ENCODE measurements at regions not wholly inside any gene's neighbourhood (a gene's known extent, or its start where the extent isn't known, plus 50 kb on each side); places are given as distances from the start of the nearest gene placed in this dataset.
"Not testable (repeated sequence)": the region's sequence is repeated elsewhere in the genome, so short reads cannot be mapped to it uniquely, and the experiment has no call there.

DNA sequence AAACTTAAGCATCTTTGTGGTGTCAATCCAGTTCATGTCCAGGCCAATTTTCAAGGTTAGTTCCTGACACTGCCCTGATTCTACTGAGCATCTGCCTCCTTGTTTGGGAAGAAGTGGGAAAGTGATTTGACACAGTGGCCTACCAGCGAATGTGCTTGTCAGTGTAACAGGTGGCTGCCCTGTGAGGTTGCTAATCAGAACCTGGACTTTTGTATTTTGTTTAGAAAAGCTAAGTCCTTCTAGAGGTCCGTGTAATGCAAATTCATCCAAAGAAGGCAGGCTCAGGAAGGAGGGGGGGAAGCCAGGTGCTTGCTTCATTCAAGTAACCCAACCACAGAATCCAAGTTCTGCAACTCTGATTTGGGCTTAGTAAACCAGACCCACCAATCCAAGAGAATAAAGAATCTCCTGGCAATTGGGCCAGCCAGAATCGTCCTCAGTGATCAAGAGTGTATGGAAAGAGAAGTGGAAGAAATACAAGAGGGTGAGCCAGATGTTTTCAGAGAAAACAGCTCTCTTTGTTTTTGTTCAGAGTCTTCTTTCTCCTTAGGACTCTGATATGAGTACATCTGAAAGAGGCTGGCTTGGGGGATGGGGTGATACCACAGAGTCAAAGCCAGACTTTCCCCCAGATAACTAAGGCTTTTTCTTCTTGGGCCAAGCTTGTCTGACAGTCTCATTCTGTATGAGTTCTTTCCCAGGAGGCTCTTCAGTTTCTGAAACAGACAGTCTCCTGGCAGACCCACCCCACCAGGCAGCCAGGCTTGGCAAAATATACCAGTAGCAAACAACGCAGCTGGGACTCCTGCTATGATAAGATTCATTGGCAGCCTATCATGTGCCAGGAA is 508.9 kb upstream of the TBL1XR1 start:
- no peak for DNase-seq (ENCODE audit: low read depth in 2 of 2)

DNA sequence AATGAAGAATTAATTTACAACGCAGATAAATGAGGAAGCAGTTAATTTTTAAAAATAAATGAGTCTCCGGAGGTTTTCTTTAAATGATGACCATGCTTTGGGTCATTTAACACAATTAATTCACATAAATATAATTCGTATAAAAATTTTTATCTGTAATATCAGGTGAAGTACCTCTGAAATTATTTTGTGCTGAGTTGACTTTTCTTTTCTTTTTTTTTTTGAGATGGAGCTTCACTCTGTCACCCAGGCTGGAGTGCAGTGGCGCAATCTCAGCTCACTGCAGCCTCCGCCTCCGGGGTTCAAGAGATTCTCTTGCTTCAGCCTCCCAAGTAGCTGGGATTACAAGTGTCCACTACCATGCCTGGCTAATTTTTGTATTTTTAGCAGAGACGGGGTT is 512.2 kb upstream of the TBL1XR1 start:
- DNase-seq (ENCODE audit: low read depth in 2 of 2): not testable (repeated sequence)

DNA sequence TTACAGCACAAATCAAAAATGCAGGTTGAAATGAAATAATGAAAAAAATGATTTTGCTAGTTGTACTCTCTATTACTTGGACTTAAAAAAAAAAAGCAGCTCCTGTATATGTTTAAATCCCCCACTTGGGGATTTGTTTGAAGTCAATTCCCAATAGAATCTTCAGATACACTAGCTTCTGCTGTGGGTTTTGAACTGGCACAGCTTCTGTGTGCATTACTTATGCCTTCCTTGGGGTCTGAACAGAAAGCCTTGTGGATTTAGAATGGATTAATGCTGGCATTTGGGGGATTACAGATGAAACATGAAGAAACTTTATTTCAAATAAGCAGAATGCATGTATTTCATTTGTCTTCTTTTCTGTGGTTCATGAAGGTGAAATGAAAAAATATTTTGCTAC is 513.2 kb upstream of the TBL1XR1 start:
- no peak for DNase-seq (ENCODE audit: low read depth in 2 of 2)

DNA sequence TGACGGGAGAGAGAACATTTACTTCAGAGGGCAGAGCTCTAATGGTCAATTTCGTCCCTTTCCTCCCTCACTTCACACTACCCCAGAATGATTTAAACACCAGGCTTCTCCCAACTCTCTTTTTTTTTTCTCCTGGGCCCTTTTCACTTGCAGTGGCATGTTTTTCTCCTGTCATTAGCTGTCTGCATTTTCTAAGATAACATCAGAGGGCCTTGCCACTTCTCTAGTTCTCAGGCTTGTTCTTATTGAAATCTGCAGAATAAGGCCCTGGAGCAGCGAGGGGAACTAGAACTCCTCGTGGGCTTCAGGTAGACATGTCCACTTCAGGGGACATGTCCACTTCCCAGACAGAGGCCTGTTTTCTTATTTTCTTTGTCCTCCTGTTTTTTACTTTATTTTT is 514.4 kb upstream of the TBL1XR1 start:
- no peak for DNase-seq (ENCODE audit: low read depth in 2 of 2)

DNA sequence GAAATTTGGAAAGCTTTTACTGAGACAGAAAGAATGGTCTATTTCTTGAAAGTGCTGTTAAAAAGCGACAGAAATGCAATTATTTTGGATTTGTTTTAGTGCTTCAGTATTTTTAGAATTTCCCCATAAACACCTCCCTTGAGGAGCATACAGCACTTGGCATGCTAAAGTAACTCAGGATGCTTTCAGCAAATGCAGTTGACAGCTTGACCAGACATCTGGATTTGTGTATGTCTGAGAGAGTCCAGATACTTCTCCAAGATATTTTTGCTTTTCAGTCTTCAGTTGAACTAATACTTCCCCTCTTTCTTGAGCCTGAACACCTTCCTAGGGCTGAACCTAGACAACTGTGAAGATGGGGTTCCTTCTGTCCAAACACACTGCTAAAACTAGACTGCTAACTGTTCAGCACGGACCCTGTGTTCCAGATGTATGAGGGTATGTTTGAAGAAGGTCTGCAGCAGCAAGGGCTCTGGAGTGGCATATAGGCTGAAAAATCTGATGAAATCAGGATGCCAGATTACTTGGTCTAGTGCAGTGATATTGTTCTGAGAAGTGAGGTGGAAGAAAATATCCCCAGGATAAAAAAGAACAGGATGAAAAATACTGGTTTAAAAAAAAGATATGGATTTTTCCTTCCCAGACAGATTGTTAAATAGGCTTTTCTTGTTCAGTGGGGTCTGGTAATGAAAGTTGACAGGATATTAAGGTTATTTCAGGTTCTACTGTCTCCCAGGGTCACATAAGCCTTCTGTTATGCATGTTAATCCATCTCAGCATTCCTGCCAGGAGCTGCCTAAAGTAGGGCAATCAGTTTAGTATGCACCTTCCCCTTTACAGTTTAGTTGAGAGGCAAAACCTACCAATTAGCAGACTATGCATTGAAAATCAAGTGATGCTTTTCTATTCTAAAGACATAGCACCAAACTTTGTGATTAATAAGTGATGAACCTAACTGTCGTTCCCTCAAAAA is 516.9 kb upstream of the TBL1XR1 start:
- no peak for DNase-seq (ENCODE audit: low read depth in 2 of 2)

DNA sequence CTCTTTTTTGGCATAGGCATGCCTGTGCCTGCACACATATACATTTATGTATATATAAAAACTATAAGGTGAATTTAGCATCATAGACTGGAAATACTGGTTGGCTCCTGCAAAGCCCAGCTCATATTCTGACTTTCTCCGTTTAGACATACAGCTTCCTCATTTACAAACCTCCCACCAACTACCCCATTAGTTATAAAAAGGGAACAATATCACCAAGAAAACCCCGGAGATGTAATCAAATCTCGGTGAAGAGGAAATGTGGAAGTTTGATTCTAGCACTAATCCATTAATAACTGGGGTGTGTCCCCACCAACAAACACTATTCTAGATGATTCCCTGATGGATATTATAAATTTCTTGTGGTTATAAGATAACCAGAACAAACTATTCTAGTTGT is 517.7 kb upstream of the TBL1XR1 start:
- DNase-seq (ENCODE audit: low read depth in 2 of 2): no peak

DNA sequence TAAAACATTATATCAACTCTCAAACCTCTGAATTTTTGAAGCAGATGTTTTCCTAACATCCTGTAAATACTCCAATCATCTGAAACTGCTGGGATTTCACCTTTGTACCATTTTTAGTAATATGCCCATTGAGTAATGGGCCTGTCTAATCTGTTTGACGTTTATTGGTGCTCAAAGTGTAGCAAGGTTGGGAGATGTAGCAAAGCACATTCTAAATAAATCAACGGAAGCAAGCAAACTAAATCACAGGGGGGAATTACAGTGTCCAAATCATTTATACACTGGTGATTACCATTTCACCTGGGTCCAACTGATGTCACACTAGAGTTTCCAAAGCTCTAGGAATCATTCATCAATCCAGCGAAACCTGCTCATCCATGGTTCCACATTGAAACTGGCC is 518.7 kb upstream of the TBL1XR1 start:
- no peak for DNase-seq (ENCODE audit: low read depth in 2 of 2)

DNA sequence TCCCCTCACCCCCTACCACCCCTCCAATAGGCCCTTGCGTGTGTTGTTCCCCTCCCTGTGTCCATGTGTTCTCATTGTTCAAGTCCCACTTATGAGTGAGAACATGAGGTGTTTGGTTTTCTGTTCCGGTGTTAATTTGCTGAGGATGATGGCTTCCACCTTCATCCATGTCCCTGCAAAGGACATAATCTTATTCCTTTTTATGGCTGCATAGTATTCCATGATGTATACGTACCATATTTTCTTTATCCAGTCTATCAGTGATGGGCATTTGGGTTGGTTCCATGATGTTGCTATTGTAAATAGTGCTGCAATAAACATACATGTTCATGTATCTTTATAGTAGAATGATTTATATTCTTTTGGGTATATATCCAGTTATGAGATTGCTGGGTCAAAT is 523.6 kb upstream of the TBL1XR1 start:
- DNase-seq (ENCODE audit: low read depth in 2 of 2): not testable (repeated sequence)

DNA sequence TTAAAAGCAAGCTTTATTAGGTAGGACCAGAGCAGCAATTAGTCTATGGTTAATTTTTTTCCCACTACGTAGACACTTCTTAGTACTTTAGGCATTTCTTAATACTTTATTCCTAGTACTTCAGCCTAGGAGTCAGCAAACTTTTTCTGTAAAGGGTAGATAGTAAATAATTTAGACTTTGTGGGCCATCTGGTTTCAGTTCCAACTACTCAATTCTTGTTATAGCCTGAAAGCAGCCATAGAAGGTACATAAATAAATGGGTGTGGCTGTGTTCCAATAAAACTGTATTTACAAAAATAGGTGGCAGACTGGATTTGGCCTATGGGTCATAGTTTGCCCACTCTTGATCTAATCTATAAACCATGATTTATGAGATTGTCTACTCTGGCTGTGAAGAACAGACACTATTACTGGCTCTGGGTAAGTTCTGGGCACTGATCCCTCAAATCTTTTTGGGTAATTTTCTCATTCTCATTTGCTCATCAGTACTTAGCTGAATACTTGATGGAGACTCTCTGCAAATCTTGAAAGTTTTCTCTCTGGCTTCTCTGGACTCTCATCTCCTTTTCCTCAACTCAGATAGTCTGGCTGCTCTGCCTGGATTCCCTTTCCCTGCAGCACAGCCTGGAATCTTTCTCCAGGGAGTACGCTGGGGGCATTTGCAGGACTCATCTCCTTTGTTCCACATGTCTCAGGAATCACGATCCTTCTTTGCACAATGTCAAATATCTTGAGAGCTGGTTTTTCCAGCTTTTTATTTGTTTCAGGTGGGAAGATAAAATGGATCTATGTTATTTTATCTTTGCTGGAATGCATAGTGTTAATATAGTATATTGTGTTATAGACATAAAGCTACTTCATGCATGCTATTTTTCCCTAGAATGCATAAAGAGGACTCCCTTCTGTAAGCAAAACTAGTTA is 524.8 kb upstream of the TBL1XR1 start:
- no peak for DNase-seq (ENCODE audit: low read depth in 2 of 2)

DNA sequence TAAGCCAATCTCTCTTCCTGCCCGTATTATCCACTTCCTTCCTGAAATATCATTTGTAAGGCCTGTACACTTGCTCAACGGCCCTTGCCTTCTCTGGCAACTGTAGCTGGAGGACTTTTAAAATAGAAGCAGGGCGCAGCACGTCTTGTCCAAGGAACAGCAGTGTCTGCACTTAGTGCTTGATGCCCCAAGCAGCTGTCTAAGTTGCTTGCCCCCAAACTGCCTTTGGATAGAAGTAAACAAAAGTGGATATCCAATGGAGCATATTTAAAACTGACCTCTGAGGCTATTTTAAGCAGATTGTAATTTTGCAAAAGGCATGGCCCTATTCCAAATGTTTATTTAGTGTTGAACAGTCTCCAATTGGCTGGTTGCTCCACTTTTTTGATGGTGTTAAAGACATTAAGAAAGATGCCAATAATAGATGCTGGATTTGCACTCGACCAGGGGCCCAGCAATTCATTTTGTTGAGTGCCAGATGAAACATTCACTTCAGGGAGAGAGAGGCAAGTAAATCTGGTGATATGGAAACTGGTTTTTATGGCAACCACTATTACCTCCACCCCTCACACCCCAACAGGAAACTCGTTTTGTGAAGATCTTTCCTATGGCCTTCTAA is 526.8 kb upstream of the TBL1XR1 start:
- DNase-seq (ENCODE audit: low read depth in 2 of 2): no peak

DNA sequence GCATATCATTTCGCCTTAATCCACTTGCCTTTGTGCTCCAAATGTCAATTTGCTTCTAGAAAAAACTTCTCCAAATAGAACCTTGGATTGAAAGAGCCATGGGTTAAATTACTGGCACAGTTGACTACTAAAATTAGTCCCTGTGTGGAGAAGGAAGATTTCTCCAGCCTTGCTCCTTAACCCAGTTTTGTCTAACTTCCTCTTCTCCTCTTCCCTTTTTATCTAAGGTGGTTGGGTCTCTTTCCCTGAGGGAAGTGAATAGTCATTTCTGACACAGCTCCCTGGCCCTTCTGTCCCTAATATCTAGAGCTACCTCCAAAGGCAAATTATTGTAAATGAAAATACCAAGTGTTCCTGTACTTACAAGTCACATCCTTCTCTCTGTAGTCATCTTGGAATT is 527.9 kb upstream of the TBL1XR1 start:
- DNase-seq (ENCODE audit: low read depth in 2 of 2): no peak

DNA sequence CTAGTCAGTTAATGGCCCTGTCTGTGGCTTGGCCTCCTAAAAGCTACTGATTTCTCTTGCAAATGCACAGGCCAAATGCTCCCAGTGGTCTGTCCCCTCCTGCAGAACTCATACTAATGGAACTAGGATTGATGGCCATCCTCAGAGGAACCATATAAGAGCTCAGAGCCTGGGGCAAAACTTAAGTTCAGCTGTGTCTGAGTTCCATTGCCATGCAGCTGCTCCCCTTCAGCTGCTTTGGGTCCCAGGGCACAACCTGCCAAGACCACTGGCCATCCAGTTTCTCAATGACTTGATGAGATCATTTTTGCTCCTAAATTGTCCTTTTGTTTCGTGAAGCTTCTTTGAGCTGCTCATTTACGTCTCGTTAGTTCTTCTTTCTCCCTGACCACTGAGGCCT is 529.5 kb upstream of the TBL1XR1 start:
- no peak for DNase-seq (ENCODE audit: low read depth in 2 of 2)

DNA sequence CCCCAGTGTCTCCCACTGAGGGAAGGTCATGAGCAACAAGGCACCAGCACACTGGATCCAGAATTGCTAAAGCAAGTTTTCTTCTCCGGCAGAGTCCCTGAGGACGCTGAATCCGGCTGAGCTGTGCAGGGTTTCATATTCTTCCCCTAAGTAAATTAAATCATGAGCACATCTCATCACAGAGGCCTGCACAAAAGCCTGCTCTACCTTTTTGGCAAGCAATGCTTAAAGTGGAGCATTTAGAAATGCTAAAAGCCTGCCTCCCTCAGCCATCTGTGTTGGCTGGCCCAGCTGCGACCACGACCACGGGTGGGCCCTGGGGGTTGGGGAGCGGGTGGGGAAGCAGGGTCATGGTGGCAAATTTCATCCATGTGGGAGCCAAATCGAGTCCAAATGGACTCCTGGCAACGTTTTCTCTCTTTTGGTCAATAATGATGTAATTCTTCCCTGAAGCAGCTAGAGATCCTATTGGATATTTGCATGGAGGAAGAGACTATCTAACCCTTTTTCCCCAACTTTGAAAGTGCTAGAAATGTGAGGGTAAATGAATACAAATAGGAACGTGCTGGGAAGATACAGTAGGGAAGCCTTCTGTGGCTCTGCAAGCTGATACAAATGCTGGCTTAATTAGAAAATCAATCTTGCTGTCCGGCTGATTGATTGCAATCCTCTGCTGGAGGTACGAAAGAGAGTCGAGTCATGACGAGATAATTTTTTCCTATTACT is 532.8 kb upstream of the TBL1XR1 start:
- DNase-seq (ENCODE audit: low read depth in 2 of 2): no peak

DNA sequence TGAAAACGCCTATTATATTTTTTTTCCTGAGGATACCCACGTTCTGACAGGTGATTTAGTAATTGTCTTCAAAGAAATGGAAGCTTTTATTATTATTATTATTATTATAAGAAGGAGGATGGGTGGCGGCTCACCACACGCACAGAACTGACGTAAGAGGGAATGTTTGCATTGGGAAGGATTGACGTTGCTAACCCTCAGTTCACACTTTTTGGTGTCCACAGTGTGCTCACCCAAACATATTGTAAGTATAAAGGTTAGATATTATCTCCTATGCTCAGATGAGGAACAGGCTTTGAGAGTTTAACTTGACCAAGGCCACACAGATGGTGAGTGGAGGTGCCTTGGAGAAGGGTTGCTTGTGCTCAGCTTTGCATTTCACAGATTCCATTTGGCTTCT is 533.5 kb upstream of the TBL1XR1 start:
- DNase-seq (ENCODE audit: low read depth in 2 of 2): no peak

DNA sequence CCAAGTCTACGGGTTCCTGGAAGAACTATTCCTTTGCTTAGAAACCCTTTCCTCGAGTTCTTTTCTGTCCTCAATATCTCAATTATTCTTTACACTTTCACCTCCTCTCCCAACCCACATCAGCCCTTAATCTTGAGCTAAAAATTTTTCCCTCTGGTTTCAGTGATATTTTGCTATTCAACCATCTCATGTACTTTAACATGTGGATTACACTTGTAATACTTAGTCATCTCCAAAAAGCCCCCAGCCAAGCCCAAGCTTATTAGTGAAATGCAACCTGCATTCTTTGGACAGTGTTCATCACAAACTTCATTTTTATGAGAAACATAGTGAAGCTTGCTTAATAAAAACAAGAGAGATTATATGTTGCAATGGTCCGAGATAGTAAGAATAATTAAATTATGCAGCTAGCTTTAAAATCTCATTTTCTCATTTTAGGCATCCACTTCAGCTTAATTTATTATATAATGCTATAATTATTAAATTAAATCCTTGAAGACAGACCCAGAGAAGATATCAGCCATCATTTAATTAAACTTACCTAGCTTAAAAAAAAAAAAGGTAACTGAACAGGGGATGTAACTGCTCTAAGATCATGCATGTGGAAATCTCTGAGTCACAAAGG is 534.5 kb upstream of the TBL1XR1 start:
- DNase-seq (ENCODE audit: low read depth in 2 of 2): no peak

DNA sequence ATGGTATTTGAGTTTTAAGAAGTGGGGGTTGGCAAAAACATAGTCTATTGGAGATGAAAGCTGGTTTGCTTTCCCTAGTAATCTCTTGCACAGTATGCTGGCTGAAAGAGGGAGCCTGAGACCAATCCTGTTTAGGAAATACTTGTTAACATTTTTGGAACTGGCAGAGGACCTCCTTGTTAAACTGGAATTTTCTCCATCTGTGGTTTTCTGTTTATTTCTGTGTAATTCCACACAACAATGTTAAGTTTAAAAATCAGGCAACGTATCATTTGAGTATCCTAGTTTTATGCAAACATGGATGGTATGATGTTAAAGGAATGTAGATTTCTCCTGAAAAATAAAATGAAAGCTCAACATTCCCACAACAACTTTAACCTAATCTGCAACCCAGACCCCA is 536.0 kb upstream of the TBL1XR1 start:
- no peak for DNase-seq (ENCODE audit: low read depth in 2 of 2)

DNA sequence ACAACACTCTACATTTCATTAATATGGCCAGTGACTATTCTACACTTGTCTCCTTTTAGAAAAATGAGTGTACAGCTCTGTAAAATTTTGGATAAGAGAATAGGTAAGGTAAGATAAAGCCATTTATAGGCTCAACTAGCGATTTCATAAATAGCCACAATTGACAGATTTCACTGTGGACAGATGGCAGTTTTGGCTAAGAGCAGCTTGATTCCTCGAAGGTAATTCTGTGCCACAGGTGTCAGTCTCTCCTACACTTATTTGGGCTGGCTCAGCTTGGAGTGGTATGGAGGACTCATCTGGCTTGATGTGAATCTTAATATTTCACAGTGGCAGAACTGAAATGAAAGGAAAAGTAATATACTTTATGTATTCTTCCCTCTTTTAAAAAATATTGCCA is 536.7 kb upstream of the TBL1XR1 start:
- no peak for DNase-seq (ENCODE audit: low read depth in 2 of 2)

DNA sequence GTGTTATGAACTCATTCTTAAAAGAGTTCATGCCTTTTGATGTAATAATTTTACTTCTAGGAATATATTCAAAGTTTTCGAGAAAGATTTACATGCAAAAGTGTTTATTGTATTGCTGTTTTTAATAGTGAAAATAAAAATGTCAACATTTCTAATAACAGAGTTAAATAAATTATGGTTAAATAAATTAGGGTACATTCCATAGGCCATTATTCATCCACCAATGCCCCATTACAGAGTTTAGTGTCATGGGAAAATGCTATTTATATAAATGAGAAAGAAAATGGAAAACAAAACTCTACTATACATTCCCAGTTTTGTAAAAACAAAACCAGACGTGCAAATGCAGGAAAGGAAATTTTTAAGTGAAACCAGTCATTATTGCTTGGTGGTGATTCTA is 538.1 kb upstream of the TBL1XR1 start:
- no peak for DNase-seq (ENCODE audit: low read depth in 2 of 2)

DNA sequence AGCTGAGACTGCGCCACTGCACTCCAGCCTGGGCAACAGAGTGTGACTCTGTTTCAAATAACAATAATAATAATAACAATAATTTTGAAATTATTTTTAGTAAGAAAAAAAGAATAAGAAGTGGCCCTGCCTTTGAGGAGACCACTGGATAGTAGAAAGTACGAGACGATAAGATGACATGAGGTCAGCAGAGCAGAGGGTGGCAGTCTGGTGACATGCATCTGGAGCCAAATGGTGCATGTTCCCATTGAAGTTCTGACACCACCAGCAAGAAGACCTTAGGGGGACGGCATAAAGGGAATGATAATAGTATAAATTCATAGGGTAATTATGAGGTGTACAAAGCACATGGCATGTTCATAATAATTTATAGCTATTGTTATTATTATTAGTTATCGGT is 542.2 kb upstream of the TBL1XR1 start:
- DNase-seq (ENCODE audit: low read depth in 2 of 2): no peak

DNA sequence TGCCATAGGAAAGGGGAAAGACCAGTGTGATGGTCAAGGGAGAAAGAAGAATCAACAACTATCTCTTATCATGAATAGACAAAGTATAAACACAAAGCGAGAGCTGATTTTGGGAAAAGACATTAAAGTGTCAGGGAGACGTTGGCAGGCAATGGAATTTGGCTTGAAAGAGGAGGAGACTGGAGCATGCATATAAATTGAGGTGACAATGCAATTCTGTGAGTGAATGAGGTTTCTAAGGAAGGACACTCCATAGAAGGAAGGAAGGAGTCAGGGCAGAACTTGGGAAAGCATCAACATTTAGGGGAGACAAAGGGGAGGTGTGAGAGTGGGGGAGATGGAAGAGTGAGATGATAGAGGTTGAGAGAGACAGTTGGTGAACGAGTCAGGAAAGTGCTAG is 543.0 kb upstream of the TBL1XR1 start:
- DNase-seq (ENCODE audit: low read depth in 2 of 2): no peak

Data from stimulated activated CD8-positive, alpha-beta memory T cell treated with anti-CD3 and anti-CD28 coated beads, Interleukin-15, amount 100 ng/mL, for 48 hours (primary cell).